Activated B cell treated with CpG ODN at 0.5 μM for 24 hours (primary cell): ENCODE measurements at regions not wholly inside any gene's neighbourhood (a gene's known extent, or its start where the extent isn't known, plus 50 kb on each side); places are given as distances from the start of the nearest gene placed in this dataset.

Experiments used
- ATAC-seq: fragments of 200-7000 bp; cut with Tn5 transposase; one replicate; pipeline ENCODE4 v1.10.0; 2021; ENCODE audit warnings: low read depth, mild to moderate bottlenecking, moderate library complexity
- CTCF ChIA-PET: fragments of 350-600 bp; sonication (Branson Sonifier 250); formaldehyde crosslinking; loops from one replicate; lab custom pipeline; 2021; ENCODE audit warnings: antibody characterized with exemption; lab: Charles Lee
- POLR2A ChIA-PET: fragments of 350-600 bp; sonication (Branson Sonifier 250); formaldehyde crosslinking; loops from one replicate; lab custom pipeline; 2021; ENCODE audit warnings: antibody characterized with exemption; lab: Charles Lee
- DNase-seq: peaks from one replicate; pipeline ENCODE4 v3.0.0; 2022
- H3K27ac Mint-ChIP-seq: one replicate; pipeline ENCODE4 v1.8.0; 2020; ENCODE audit warnings: mixed read lengths
- H3K27me3 Mint-ChIP-seq: one replicate; pipeline ENCODE4 v1.8.0; 2021; ENCODE audit warnings: mixed read lengths
- H3K36me3 Mint-ChIP-seq: one replicate; pipeline ENCODE4 v1.8.0; 2021; ENCODE audit warnings: low read depth, mixed read lengths
- H3K4me1 Mint-ChIP-seq: one replicate; pipeline ENCODE4 v1.8.0; 2021; ENCODE audit warnings: mixed read lengths
- H3K4me3 Mint-ChIP-seq: one replicate; pipeline ENCODE4 v1.8.0; 2020; ENCODE audit warnings: mild to moderate bottlenecking, mixed read lengths
- H3K9me3 Mint-ChIP-seq: one replicate; pipeline ENCODE4 v1.8.0; 2020; ENCODE audit warnings: mixed read lengths
- CTCF ChIP-seq: fragments of 200-600 bp; IDR thresholded peaks from one replicate; pipeline ENCODE4 v1.8.0; 2022; ENCODE audit warnings: antibody characterized with exemption, mild to moderate bottlenecking
- intact Hi-C: fragments of 100-400 bp; cut with micrococcal nuclease; formaldehyde crosslinking; loops from one replicate; pipeline ENCODE4 v1.15.1; 2024

- H3K27ac Mint-ChIP-seq, result no peak overlapping the region
Observed at GRCh38 chr21:20618878-20619277, 379.3 kb upstream of the NCAM2 start.

GRCh38 chr21:20627594-20627993, 370.6 kb upstream of the NCAM2 start:
- H3K27ac Mint-ChIP-seq, result no peak overlapping the region
- intact Hi-C loops, result no loop called here
- no peak for TF ChIP-seq CTCF
- no peak for ATAC-seq
- DNase-seq, result no peak
- ChIA-PET POLR2A (no interaction called here), CTCF (no interaction called here)
- no peaks in the 10 kb centered on the region for H3K27me3 Mint-ChIP-seq
- no peak overlapping the region for H3K4me3 Mint-ChIP-seq
- peaks cover 16% of the 10 kb centered on the region for H3K9me3 Mint-ChIP-seq
- no peaks in the 10 kb centered on the region for H3K36me3 Mint-ChIP-seq
- no peaks in the 10 kb centered on the region for H3K4me1 Mint-ChIP-seq

More at GRCh38 chr21:20618878-20619277, 379.3 kb upstream of the NCAM2 start:
- Mint-ChIP-seq H3K4me1 (no peaks in the 10 kb centered on the region), H3K27me3 (no peaks in the 10 kb centered on the region), H3K36me3 (no peaks in the 10 kb centered on the region), H3K4me3 (no peak overlapping the region), H3K9me3 (peaks cover 5% of the 10 kb centered on the region)
- ATAC-seq, result no peak
- CTCF ChIA-PET, result no interaction called here
- intact Hi-C loops, result no loop called here
- no peak for DNase-seq
- POLR2A ChIA-PET, result no interaction called here
- TF ChIP-seq CTCF, result no peak

- ChIA-PET POLR2A (no interaction called here), CTCF (no interaction called here)
- no peak overlapping the region for H3K4me3 Mint-ChIP-seq
Observed at GRCh38 chr21:20631633-20632032, 366.6 kb upstream of the NCAM2 start.

GRCh38 chr21:20639026-20639425, 359.2 kb upstream of the NCAM2 start:
- ATAC-seq (no peak), DNase-seq (no peak)
- no peaks in the 10 kb centered on the region for H3K4me1 Mint-ChIP-seq
- ChIA-PET CTCF (no interaction called here), POLR2A (no interaction called here)
- H3K4me3 Mint-ChIP-seq, result no peak overlapping the region
- intact Hi-C loops, result no loop called here
- no peaks in the 10 kb centered on the region for H3K36me3 Mint-ChIP-seq
- no peak for TF ChIP-seq CTCF
- H3K27ac Mint-ChIP-seq, result no peak overlapping the region
- H3K9me3 Mint-ChIP-seq, result peaks cover 6% of the 10 kb centered on the region
- H3K27me3 Mint-ChIP-seq, result no peaks in the 10 kb centered on the region

More at GRCh38 chr21:20631633-20632032, 366.6 kb upstream of the NCAM2 start:
- ATAC-seq (no peak), DNase-seq (no peak)
- intact Hi-C loops, result no loop called here
- H3K4me1 Mint-ChIP-seq, result no peaks in the 10 kb centered on the region
- no peaks in the 10 kb centered on the region for H3K36me3 Mint-ChIP-seq
- H3K27me3 Mint-ChIP-seq, result no peaks in the 10 kb centered on the region
- no peak overlapping the region for H3K27ac Mint-ChIP-seq
- no peak for TF ChIP-seq CTCF
- peaks cover 14% of the 10 kb centered on the region for H3K9me3 Mint-ChIP-seq

GRCh38 chr21:20641241-20641640, 357.0 kb upstream of the NCAM2 start:
- CTCF ChIA-PET, result no interaction called here
- Mint-ChIP-seq H3K36me3 (no peaks in the 10 kb centered on the region), H3K27ac (no peak overlapping the region), H3K27me3 (no peaks in the 10 kb centered on the region), H3K4me3 (no peak overlapping the region), H3K4me1 (no peaks in the 10 kb centered on the region), H3K9me3 (peaks cover 5% of the 10 kb centered on the region)
- POLR2A ChIA-PET, result no interaction called here
- intact Hi-C loops, result no loop called here
- DNase-seq, result no peak
- no peak for TF ChIP-seq CTCF
- no peak for ATAC-seq
